ENCODE measurements at regions not wholly inside any gene's neighbourhood (a gene's known extent, or its start where the extent isn't known, plus 50 kb on each side); places are given as distances from the start of the nearest gene placed in this dataset.
"Not testable (repeated sequence)": the region's sequence is repeated elsewhere in the genome, so short reads cannot be mapped to it uniquely, and the experiment has no call there.

DNA sequence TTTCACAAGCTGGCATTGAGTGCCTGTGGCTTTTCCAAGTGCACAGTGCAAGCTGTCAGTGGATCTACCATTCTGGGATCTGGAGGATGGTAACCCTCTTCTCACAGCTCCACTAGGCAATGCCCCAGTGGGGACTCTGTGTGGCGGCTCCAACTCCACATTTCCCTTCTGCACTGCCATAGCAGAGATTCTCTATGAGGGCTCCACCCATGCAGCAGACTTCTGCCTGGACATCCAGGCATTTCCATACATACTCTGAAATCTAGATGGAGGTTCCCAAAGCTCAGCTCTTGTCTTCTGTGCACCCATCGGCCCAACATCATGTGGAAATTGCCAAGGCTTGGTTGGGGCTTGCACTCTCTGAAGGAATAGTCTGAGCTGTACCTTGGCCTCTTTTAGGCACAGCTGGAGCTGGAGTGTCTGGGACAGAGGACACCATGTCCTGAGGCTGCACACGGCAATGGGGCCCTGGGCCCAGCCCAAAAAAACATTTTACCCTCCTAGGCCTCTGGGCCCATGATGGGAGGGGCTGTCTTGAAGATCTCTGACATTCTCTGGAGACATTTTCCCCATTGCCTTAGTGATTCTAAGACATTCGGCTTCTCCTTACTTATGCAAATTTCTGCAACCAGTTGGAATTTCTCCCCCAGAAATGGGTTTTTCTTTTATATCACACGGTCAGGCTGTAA lies 313.3 kb upstream of the SFSWAP start:
- Histone ChIP-seq H3K4me3 (ENCODE audit: low read length) (no peak overlapping the region), H3K27me3 (ENCODE audit: insufficient read depth, low read length) (no peaks in the 10 kb centered on the region), H3K4me1 (ENCODE audit: insufficient read depth, low read length) (peaks cover 5% of the 10 kb centered on the region), H3K9me3 (ENCODE audit: low read length) (peaks cover 8% of the 10 kb centered on the region), H2AFZ (ENCODE audit: low read depth, low read length) (no peak overlapping the region), H3K36me3 (ENCODE audit: insufficient read depth, low read length) (no peaks in the 10 kb centered on the region)

DNA sequence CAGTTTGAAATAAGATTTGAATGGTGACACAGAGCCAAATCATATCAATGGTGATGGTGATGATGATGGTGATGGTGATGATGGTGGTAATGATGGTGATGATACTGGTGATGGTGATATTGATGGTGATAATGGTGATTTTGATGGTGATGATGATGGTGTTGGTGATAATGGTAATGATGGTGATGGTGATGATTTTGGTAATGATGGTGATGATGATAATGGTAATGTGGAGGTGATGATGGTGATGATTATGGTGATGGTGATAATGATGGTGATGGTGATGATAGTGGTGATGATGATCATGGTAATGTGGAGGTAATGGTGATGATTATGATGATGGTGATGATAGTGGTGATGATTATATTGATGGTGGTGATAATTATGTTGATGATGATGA lies 311.9 kb upstream of the SFSWAP start:
- no peak overlapping the region for H2AFZ ChIP-seq (ENCODE audit: low read depth, low read length)
- peaks cover 5% of the 10 kb centered on the region for H3K4me1 ChIP-seq (ENCODE audit: insufficient read depth, low read length)
- no peaks in the 10 kb centered on the region for H3K36me3 ChIP-seq (ENCODE audit: insufficient read depth, low read length)

DNA sequence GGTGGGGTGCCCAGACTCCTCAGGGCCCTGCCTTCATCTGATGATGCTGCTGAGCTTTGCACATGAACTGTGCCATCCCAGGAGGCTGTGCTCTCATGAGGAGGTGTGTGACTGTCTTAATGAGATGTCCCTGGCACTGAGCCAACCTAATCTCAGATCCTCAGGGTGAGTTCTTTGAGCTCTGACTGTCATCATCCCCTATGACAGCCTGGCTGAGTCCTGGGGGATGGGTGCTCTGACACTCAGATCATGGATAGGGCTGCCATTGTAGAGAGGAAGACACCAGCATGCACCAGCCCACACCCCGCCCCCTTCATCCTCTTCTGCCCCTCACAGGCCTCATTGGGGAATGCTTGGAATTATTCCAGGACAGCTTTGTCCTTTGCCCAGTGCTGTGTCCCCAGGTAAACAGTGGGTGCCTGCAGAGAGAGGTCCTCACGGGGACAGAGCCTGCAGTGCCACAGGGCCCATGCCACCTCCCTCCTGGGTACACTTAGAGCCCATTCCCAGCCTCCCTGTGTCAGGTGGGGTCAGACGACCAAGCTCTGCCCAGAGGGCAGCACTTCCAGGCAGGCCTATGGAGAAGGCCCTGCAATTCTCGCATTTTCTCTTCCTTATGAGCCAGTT lies 310.1 kb upstream of the SFSWAP start:
- H3K9me3 ChIP-seq (ENCODE audit: low read length); H3K4me3 ChIP-seq (ENCODE audit: low read length); H3K27me3 ChIP-seq (ENCODE audit: insufficient read depth, low read length); H3K4me1 ChIP-seq (ENCODE audit: insufficient read depth, low read length); H2AFZ ChIP-seq (ENCODE audit: low read depth, low read length); H3K36me3 ChIP-seq (ENCODE audit: insufficient read depth, low read length): not testable (repeated sequence)

More for the DNA sequence above, 311.9 kb upstream of the SFSWAP start:
- Histone ChIP-seq H3K9me3 (ENCODE audit: low read length) (peaks cover 8% of the 10 kb centered on the region), H3K27me3 (ENCODE audit: insufficient read depth, low read length) (no peaks in the 10 kb centered on the region), H3K4me3 (ENCODE audit: low read length) (no peak overlapping the region)

DNA sequence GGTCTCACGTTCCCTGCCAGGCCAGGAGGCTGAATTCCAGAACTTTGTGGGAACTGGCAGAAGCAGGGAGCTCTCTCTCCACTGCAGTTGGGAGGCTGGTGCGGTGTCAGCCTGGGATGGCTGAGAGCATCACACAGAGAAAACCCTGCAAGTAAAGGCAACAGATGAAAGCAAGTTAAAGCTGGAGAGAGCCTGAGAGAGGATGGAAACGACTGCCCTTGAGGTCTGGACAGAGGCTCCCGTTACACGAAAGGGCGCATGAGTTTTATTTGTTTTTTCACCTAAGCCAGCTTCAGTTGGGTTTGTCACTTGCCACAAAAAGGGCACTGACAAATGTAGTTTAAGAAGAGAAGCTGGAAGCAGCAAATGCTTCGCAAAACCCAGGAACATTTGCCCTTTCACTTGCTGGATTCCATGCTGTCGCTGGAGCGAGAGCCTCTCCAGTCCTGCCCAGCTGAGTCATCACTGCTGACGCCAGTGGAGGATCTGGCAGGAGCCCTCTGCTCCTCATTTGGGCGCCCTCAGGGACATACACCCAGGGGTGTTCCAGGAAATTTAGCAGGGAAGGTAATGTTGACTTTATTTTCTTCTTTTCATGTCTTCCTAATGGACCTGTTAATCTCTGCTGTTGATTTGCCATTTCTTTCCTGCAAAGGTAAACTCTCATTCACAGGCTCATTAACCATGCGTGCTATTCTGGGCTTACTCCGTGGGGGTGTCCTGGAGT lies 308.8 kb upstream of the SFSWAP start:
- H3K4me1 ChIP-seq (ENCODE audit: insufficient read depth, low read length); H3K9me3 ChIP-seq (ENCODE audit: low read length); H3K4me3 ChIP-seq (ENCODE audit: low read length); H3K36me3 ChIP-seq (ENCODE audit: insufficient read depth, low read length); H2AFZ ChIP-seq (ENCODE audit: low read depth, low read length); H3K27me3 ChIP-seq (ENCODE audit: insufficient read depth, low read length): not testable (repeated sequence)

DNA sequence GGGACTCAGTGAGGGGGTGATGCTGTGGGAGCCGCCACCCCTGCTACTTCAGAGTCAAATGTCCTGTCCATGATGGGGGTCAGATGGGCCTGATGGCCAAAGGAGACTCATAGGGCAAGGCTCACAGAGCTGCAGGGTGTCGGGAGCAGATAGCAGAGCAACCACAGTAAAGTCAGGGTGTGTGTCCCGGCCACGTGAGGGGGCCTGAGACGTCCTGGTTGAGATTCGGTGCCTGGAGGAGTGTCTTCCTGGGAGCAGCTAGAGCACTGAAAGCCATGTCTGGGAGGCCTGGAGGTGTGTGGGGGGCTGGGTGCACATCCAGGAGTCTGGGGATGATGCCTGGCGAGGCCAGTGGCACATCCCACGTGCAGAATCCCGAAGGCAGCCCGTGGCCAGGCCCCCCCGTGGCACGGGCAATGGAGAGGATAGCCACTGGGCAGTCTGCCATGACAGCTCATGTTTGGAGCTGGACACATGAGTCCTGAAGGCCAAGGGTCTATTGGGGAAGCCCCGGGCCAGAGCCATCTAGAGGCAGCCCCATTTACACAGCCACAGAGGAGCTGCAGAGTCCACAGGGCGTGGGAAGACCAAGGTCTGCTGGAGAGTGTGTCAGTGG lies 308.0 kb upstream of the SFSWAP start:
- Histone ChIP-seq H2AFZ (ENCODE audit: low read depth, low read length) (no peak overlapping the region), H3K4me3 (ENCODE audit: low read length) (no peak overlapping the region), H3K9me3 (ENCODE audit: low read length) (peaks cover under 1% of the 10 kb centered on the region), H3K36me3 (ENCODE audit: insufficient read depth, low read length) (no peaks in the 10 kb centered on the region), H3K4me1 (ENCODE audit: insufficient read depth, low read length) (peaks cover 5% of the 10 kb centered on the region), H3K27me3 (ENCODE audit: insufficient read depth, low read length) (no peaks in the 10 kb centered on the region)

DNA sequence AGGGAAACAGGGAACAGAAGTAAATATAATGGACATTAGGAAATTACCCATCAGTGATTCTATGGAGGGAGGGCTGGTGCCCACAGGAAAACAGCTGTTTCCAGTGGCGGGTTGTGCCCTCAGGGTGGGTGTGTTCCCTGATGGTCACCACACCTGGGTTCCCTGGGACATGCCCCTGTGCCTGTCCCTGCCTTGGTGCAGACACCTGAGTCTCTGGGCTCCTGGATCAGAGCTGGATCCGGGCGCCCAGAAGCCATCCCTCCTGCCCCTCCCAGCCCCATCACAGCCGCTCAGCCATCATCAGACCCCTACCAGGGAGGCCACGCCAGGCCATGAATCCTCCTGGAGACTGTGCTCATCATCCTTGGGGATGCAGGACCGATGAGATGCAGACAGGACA lies 307.2 kb upstream of the SFSWAP start:
- Histone ChIP-seq H3K9me3 (ENCODE audit: low read length) (no peaks in the 10 kb centered on the region), H2AFZ (ENCODE audit: low read depth, low read length) (no peak overlapping the region), H3K36me3 (ENCODE audit: insufficient read depth, low read length) (no peaks in the 10 kb centered on the region), H3K27me3 (ENCODE audit: insufficient read depth, low read length) (no peaks in the 10 kb centered on the region), H3K4me3 (ENCODE audit: low read length) (no peak overlapping the region), H3K4me1 (ENCODE audit: insufficient read depth, low read length) (peaks cover 5% of the 10 kb centered on the region)

DNA sequence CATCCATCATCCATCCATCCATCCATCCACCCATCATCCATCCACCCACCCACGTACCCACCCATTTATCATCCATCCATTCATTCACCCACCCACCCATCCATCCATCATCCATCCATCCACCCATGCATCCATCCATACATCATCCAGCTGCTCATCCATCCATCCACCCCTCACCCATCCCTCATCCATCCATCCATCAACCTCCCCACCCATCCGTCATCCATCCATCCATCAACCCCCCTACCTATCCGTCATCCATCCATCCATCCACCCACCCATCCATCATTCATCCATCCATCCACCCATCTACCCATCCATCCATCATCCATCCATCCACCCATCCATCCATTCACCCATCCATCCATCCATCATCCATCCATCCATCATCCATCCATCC lies 306.2 kb upstream of the SFSWAP start:
- Histone ChIP-seq H3K27me3 (ENCODE audit: insufficient read depth, low read length) (no peaks in the 10 kb centered on the region), H2AFZ (ENCODE audit: low read depth, low read length) (no peak overlapping the region), H3K4me3 (ENCODE audit: low read length) (no peak overlapping the region), H3K4me1 (ENCODE audit: insufficient read depth, low read length) (peaks cover 5% of the 10 kb centered on the region), H3K9me3 (ENCODE audit: low read length) (no peaks in the 10 kb centered on the region), H3K36me3 (ENCODE audit: insufficient read depth, low read length) (no peaks in the 10 kb centered on the region)

DNA sequence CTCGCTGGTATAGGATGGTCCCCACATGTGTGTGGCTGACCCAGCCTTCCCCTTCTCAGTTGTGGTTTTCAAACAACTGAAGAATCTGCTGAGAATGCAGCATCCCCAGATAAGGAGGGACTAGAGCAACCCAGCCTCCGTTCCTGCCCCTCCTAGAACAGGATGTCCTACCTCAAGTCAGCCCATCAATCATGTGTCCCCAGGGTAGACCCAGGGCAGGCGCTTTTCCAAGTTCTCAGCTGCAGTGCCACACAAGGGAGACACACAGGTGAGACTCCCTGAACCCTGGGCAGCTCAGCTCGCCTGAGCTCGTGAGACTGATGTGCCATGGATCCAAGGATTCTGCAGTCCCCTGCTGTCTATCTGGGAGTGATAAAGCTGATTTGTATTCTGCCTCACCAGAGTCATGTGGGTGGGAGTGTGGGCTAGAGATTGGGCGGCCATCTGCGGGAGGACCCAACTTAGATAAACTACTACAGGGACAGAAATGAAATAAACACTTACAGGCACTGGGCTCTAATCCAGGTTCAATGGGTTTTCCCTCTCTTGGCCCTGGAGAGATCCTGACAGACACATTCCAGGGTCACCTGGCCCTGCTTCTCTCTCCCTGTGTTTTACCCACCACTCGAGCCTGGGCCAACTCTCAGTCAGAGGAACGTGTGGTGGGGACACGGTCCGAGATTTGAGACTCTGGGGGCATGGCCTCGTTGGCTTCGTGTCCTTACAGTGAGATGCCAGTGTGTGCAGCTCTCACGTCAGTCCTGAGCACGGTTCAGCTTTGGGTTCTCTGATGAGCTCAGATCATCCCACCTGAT lies 303.5 kb upstream of the SFSWAP start:
- Histone ChIP-seq H3K4me3 (ENCODE audit: low read length) (no peak overlapping the region), H3K27me3 (ENCODE audit: insufficient read depth, low read length) (no peaks in the 10 kb centered on the region), H2AFZ (ENCODE audit: low read depth, low read length) (no peak overlapping the region), H3K36me3 (ENCODE audit: insufficient read depth, low read length) (no peaks in the 10 kb centered on the region), H3K4me1 (ENCODE audit: insufficient read depth, low read length) (peaks cover 11% of the 10 kb centered on the region), H3K9me3 (ENCODE audit: low read length) (no peaks in the 10 kb centered on the region)

DNA sequence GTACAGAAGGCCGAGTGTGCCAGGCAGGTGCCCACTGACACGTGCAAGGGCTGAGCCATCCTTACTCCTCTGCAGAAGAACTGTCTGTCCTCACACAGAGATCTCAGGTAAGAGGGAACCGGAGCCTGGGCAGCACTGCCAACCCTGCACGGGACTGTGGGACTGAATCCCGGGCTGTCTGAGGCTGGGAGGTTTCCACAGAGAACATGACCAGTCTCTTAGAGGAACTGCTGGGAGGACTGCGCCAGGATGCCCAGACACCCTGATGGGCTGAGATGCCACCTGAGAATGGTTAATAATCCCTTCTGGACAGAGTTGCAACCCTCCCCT lies 302.9 kb upstream of the SFSWAP start:
- H3K4me1 ChIP-seq (ENCODE audit: insufficient read depth, low read length) = peaks cover 10% of the 10 kb centered on the region
- H3K4me3 ChIP-seq (ENCODE audit: low read length) = no peak overlapping the region
- no peaks in the 10 kb centered on the region for H3K9me3 ChIP-seq (ENCODE audit: low read length)
- no peaks in the 10 kb centered on the region for H3K27me3 ChIP-seq (ENCODE audit: insufficient read depth, low read length)
- no peak overlapping the region for H2AFZ ChIP-seq (ENCODE audit: low read depth, low read length)
- no peaks in the 10 kb centered on the region for H3K36me3 ChIP-seq (ENCODE audit: insufficient read depth, low read length)

DNA sequence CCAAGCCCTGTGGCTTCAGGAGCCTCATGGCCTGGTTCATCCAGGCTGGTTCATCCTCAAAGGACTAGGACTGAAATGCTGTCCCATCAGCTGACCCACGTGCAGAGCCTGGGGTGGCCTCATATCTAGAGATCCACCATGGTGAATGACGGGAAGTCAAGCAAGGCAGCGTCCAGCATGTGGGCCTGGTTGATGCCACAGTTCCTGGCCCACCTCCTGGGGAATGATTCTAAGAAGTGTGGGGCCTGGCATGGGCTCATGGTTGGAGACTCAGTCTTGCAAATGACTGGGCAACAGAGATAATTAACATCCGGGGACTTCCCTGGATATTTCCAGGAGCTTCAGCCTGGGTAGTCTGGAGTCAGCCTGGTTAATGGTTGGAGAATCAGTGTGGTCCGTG lies 302.4 kb upstream of the SFSWAP start:
- Histone ChIP-seq H3K27me3 (ENCODE audit: insufficient read depth, low read length) (no peaks in the 10 kb centered on the region), H3K9me3 (ENCODE audit: low read length) (no peaks in the 10 kb centered on the region), H2AFZ (ENCODE audit: low read depth, low read length) (no peak overlapping the region)

DNA sequence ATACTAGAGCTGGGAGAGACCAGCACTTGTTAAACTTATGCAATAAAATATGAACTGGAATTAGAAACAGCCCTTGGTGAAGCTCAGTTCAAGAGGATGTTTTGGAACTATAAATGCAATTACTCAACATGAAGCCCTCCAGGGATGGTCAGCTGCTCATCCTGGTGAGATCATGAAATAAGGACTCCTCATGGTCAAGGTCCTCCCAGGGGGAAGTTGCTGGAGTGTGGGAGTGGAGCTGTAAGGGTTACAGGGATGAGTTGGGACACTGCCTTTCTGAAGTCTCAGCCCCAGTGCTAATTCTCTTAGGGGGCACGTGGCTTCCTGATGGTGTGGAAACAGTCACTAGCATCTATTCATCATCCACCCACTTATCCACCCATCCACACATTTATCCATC lies 301.7 kb upstream of the SFSWAP start:
- H3K4me1 ChIP-seq (ENCODE audit: insufficient read depth, low read length) = peaks cover 10% of the 10 kb centered on the region
- H3K27me3 ChIP-seq (ENCODE audit: insufficient read depth, low read length) = no peaks in the 10 kb centered on the region
- no peaks in the 10 kb centered on the region for H3K9me3 ChIP-seq (ENCODE audit: low read length)
- no peaks in the 10 kb centered on the region for H3K36me3 ChIP-seq (ENCODE audit: insufficient read depth, low read length)
- H3K4me3 ChIP-seq (ENCODE audit: low read length) = no peak overlapping the region
- H2AFZ ChIP-seq (ENCODE audit: low read depth, low read length) = no peak overlapping the region

More for the DNA sequence above, 302.4 kb upstream of the SFSWAP start:
- Histone ChIP-seq H3K4me3 (ENCODE audit: low read length) (no peak overlapping the region), H3K4me1 (ENCODE audit: insufficient read depth, low read length) (peaks cover 10% of the 10 kb centered on the region), H3K36me3 (ENCODE audit: insufficient read depth, low read length) (no peaks in the 10 kb centered on the region)

DNA sequence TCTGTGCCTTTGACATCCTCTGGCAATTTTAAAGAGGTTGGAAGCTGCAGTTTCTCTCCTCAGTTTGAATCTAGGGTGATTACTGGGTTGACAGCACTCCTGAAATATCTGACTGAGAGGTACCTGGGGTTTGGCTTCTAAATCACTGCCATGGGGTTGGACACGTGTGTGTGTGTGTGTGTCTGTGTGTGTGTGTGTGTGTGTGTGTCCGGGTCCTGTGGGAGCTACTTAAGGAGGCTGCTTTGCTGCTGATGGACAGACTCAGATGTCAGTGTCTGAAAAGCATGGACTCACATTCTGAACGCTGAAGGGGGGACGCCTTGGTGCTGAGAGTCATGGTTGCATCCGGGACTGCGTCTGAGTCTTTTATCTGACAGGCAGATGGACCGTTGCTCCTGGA lies 299.1 kb upstream of the SFSWAP start:
- H3K36me3 ChIP-seq (ENCODE audit: insufficient read depth, low read length); H3K4me3 ChIP-seq (ENCODE audit: low read length); H2AFZ ChIP-seq (ENCODE audit: low read depth, low read length); H3K9me3 ChIP-seq (ENCODE audit: low read length); H3K27me3 ChIP-seq (ENCODE audit: insufficient read depth, low read length); H3K4me1 ChIP-seq (ENCODE audit: insufficient read depth, low read length): not testable (repeated sequence)

DNA sequence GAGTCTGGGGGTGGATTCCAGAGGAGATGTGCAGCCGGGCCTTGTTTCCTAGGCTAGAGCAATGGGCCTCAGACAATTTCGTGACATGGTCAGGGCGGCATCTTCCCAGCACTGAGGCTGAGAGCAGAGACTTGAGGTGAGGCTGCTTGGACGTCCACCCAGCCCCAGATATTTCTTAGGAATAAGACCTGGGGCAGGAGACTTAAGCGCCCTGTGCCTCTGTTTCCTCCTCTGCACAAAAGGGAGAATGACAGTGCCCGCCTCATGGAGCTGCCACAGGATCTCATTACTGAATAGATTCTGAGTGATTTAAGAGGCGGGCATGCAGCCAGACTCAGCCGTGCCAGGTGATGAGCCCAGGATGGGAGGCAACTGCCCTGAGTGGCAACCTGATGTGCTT lies 297.9 kb upstream of the SFSWAP start:
- peaks cover 10% of the 10 kb centered on the region for H3K4me1 ChIP-seq (ENCODE audit: insufficient read depth, low read length)
- H2AFZ ChIP-seq (ENCODE audit: low read depth, low read length) = no peak overlapping the region
- H3K9me3 ChIP-seq (ENCODE audit: low read length) = no peaks in the 10 kb centered on the region
- no peaks in the 10 kb centered on the region for H3K27me3 ChIP-seq (ENCODE audit: insufficient read depth, low read length)
- no peak overlapping the region for H3K4me3 ChIP-seq (ENCODE audit: low read length)
- no peaks in the 10 kb centered on the region for H3K36me3 ChIP-seq (ENCODE audit: insufficient read depth, low read length)

Measured in neuron (in vitro differentiated cells).